Amniotic stem cell (primary cell): ENCODE measurements at regions not wholly inside any gene's neighbourhood (a gene's known extent, or its start where the extent isn't known, plus 50 kb on each side); places are given as distances from the start of the nearest gene placed in this dataset.

Experiments used
- DNase-seq: peaks from one replicate; lab custom pipeline; 2025; lab: John Stamatoyannopoulos, UW

DNA sequence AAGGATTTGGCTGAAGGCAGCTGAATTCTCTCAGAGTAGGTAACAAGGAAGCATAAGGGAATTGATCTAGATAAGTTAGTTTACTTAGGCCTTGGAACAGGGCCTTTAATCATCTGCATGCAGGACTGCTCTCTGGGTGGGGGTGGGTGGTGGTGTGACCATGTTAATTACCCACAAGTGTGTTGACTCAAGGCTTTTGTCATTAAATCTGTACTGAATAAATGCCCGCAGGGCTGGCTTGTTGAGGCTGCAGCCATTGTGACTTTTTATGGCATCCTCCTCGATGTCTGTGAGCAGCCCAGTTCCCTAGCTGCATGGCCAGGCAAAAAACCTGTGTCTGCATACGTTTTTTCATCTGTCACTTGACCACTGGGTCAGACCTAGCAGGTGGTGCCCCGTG, 63.5 kb upstream of the ASCC3 start:
- no peak for DNase-seq

DNA sequence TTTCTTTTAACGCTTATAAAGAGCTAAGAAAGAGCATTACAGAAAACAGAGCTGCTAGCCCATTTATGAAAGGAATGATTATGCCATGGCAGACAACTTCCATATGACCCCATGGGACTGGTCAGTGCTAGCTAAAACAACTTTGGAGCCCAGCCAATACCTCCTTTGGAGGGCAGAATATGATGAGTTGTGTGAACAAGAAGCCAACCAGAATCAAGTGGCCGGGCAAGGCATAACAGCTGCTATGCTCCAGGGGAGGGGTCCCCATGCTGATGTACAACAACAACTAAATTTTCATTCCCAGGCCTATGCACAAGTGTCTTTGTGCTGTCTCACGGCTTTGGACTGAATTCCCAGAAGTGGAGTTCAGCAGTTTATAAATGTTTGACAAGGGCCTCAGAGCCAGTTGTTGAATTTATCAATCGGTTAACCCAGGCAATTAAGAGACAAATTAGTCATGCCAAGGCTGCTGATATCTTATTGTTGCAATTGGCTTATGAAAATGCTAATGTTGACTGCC, 65.0 kb upstream of the ASCC3 start:
- DNase-seq, result no peak

DNA sequence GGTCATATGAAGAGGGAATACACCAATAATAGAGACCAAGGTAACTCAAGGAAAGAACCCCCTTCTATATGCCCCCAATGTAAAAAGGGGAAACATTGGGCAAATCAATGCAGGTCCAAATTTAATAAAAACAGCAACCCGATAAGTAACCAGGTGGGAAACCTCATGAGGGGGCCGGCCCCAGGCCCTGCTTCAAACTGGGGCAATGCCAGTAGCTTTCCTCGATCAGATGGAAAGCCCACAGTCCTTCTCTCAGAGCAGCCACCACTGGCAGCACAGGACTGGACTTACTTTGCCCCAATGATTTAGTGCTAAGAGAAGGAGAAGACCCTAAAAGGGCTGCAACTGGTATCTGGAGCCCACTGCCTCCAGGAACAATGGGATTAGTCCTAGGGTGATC, 65.6 kb upstream of the ASCC3 start:
- no peak for DNase-seq

DNA sequence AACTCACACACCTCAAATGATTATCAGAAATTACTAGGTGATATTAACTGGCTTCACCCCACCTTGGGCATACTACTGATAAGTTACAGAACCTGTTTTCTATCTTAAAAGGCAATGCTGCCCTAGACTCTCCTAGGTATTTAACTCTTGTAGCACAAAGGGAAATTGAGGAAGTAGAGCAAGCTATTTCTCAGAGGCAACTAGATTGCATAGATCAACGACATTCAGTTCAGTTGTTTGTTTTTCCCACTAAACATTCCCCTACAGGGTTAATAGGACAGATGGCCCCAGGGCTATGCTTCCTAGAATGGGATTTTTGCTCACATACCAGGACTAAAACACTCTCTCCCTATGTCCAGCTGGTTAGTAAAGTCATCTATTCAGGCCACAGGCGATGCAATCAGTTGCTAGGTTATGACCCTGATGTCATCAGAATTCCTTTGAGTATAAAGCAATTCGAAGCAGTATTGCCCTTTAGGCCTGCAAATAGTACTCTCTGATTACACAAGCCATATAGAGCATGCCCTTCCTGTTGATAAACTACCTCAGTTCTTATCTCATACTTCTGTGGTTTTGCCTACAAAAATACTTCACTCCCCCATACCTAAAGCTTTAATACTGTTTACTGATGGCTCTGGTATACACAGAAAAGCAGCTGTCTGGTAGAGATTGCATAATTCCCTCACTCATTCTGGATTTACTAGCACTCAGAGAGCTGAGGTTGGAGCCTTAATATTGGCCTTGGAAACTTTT, 67.4 kb upstream of the ASCC3 start:
- no peak for DNase-seq

DNA sequence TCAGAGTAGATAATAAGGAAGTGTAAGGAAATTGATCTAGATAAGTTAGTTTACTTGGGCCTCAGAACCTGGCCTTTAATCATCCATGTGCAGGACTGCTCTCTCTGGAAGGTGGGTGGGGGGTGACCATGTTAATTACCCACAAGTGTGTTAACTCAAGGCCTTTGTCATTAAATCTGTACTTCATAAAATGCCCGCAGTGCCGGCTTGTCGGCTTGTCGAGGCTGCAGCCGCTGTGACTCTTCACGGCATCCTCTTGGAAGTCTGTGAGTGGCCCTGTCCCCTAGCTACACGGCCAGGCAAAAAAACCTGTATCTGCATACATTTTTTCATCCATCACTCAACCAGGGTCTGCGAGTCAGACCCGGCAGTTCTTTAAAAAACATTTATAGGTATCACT, 70.9 kb upstream of the ASCC3 start:
- DNase-seq, result no peak

DNA sequence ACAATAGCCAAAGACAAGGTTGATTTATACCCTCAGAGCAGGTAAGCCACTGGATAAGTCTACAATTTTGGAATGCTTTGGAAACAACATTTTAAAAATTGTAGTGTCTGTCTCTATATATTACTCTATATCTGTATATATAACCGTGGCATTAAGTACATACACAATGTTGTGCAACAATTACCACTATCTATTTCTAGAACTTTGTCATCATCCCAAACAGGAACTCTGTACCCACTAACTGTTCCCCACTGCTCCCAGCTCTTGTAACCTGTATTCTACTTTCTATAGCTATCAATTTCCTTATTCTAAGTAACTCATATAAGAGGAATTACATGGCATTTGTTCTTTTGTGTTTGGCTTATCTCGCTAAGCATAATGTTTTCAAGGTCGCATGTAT, 78.2 kb upstream of the ASCC3 start:
- DNase-seq, result no peak

DNA sequence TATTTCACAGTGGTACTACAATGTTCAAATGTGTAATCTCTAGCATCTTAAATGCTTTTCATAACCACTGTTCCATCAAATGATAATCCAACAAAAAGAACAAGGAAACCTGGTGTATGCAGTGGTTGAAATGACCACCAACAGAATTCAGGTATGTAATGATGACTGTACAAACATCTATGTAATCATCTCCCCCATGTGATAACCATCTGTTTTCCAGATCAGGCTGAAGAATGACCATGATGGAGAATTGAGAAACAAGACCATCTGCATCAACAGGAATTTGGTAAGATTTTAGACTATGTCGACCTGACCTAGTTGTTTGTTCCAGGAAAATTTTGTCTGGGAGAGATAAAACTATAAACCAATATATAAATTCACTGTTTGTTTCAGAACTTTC, 81.3 kb upstream of the ASCC3 start:
- no peak for DNase-seq

DNA sequence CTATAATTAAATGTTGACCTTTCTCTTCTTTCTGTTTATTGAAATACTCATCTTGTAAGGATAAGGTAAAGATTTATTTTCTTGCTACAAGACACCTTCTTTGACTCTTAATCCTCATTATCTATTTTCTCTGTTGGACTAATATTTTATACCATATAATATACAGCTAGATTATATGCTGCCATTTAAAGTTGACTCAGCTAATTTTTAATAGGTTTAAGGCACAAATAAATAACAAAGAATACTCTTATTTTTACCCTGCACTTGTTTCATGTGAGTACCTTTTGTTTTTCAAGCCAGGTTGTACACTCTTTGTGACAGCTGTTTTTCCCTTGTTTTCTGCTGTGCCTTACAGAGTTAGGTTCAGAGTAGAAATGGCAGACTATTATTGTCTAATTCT, 83.9 kb upstream of the ASCC3 start:
- DNase-seq, result no peak

DNA sequence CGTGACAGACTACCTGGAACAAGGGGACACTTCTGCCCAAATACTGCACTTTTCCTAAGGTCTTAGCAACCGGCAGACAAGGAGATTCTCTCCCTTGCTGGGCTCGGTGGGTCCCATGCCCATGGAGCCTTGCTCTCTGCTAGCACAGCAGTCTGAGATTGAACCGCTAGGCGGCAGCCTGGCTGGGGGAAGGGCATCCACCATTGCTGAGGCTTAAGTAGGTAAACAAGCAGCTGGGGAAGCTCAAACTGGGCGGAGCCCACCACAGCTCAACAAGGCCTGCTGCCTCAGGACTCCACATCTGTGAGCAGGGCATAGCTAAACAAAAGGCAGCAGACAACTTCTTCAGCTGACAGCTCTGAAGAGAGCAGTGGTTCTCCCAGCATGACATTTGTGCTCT, 87.8 kb upstream of the ASCC3 start:
- DNase-seq, result no peak

DNA sequence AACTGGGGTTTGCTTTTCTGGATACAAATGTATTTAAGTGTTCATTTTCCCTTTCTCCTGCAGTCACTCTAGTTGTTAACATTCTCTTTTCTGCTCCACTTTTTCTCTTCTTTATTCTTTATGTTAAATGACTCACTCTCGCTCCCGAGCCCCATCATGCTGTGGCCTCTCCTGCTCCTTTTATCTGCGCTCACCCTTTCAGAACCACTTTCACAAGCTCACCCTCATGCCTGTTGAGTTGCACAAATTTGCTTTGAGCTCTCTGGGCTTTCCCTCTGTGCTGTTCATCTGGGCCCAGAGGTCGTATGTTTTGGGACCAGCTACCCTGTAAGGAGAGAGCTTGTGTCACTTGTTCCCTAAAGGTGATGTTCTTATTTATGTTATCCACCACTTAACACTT, 98.1 kb upstream of the ASCC3 start:
- DNase-seq, result no peak

DNA sequence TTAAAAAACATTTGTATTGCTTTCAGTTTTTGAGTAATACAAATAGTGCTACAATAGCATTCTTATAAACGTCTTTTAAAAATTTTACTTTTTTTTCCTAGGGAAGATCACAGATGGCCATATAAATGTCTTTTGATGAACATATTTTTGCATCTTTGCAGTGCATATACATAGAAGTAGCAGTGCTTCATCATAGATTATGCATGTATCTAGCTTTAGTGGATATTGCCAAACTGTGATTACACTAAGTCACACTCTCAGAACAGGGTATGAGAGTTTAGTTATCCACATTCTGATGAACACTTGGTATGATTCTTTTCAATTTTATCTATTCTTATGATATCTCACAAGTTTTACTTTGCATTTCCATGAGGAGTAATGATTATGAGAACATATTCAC, 99.8 kb upstream of the ASCC3 start:
- DNase-seq, result no peak

DNA sequence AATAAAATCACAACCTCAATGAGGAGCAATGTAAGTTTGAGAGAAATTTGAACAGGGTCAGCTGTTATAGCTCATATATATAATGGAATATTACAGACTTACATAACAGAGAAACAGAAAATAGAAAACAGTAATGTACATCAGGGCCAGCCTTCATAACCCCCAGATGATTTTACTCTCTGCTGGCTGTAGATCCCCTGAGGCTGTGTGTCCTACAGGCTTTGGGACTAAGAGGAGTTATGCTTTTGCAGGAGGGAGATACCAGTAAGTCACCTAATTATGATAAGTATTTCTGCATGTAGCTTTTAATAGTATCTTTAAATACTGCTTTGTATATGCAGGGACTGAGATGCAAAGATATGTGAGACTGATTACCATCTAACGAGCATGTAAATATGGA, 105.8 kb upstream of the ASCC3 start:
- no peak for DNase-seq

DNA sequence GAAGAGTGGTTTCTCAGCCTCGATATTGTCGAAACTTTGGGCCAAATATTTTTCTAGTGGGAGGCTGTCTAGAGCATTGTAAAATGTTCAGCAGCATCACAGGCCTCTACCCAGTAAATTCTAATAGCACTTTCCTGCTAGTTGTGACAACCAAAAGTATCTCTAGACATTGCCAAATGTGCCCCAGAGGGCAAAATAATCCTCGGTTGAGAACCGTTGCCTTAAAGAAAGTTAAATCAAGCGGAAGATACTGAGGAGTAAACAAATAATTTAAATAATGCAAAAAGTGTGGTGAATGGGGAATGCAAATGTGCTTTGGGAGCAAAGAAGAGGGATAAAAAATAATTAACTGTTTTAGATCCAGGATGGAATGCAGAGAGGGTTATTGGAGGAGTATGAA, 106.4 kb upstream of the ASCC3 start:
- no peak for DNase-seq

DNA sequence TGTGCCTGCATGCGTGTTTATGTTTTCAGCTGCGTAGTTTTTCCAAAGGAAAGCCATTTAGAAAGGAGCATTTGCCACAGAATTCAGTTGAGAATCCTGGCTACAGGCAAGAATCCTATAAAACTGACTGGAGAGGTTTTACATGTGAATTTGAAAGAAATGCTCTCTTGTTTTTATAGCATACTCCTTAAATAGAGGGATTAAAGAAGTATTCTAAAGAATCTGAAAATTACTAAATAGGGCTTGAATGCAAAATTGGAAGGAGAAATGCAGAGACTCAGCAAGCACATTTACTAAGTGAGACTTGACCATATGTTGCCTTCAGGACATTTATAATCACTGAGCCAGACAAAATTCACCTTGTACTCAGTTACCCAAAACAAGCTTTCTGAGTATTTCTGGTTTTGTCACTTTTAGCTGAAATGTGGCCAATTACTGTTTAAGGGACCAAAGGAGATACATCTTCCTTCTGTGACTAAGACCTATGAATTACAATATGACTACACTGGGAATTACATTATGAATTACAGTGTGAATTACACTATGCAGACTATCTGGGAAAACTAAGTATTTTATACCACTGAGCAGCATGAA, 107.4 kb upstream of the ASCC3 start:
- no peak for DNase-seq

DNA sequence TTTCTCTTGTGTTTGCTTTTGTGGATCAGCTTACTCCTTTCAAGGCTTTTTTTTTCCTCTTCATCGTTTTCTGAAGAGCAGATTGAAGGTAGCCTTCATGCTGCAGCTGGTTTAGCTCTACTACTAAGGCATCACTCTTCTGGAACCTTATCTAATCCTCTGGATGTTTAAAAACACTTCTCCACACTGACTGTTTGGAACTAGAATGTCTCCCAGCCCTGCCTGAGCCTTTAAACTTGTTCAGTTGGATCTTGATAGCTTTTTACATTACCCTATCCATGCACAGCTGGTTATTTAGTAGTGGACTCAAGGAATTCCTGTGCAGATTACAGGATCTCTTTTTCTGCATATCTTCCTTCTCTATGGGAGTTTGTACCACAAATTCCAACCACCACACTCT, 108.9 kb upstream of the ASCC3 start:
- DNase-seq, result no peak

DNA sequence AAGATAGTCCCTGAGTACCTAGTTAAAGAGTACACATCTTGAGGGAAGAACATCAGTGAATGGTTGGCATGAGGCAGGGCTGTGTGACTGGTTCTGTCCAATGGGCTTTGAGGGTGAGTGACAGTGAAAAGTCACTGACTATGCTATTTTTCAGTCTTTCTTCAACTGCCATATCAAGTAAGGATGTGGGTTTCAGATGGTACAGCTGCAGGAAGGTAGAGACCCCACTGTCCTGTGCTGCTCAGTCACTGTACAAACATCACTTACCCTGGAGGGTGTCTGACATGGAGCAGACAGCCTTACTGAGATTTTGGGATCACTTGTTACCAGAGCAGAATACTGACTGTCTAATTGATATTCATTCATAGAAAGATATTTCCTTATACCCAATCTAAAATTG, 115.3 kb upstream of the ASCC3 start:
- DNase-seq, result no peak

DNA sequence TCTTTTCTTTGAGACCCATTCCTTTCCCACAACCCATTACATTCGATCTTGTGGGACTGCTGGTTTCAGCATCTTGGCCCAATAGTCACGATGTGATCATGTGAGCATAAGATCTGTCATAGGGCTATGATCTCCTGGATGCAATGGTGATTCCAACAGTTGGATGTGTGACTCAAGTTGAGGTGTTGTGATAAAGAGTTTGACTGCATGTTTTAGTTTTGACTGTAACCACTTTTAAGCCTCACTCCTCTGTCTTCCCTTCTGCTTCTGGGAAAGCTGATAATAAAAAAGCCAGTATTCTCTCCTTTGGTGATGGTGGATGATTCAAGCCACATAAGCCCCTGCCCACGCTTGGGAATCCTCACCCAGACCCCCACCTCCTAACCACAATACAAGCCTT, 117.0 kb upstream of the ASCC3 start:
- DNase-seq, result no peak

DNA sequence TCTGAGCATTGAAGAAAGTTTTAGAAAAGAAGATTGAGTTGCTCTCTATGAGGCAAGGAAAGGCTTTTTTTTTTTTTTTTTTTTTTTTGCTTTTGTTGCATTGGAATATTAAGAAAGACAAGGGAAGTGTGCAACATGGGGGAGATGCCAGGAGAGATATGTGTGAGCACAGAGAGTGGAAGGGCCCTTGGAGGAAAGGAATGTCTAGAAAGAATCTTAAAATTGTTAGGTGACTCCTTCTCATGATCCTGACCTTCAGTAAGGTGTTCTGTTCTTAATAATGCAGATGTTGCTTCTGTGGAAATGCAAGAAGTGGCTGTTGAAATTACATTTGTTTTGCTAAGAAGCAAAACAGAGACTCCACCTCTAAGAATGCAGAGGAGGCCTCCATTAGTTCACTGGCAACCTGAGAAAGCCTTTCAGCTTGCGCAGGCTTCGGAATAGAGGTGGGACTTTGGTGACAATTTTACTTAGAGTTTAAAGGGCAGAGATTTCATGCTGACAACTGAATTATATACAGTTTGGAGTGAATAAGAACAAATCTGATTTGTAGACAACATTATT, 118.0 kb upstream of the ASCC3 start:
- no peak for DNase-seq

DNA sequence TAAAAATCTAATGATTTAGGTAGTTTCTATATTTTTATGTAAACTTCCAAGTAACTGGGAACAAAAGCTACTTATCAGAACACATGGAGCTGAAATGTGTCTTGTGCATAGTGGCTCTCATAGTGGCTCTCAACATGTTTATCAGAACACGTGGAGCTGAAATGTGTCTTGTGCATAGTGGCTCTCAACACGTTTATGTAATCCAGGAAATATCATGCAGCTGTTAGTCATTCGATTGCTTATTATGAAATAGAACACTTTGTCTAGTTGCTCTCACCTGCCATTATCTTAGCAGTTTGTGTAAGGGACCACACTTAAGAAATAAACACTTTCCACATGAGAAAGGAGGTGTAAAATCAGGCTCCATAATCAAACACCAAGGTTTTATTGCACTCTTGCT, 119.2 kb upstream of the ASCC3 start:
- no peak for DNase-seq

DNA sequence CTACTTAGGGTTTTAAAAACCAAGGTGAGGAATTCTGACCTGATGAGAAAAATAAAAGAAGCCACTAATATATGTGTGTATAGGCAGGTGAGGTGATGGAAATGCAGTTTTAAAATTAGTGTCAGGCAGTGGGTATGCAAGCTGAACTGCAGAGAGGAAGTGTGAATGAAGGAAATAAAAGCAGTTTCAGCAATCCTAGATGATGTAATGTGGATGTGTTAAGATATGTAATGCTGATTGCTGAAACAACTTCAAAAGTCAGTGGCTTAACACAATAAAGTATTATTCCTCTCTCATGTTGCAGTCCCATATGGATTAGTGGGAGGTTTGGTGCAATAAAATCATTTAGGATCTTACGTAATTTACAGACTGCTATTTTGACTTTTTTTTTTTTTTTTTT, 119.9 kb upstream of the ASCC3 start:
- no peak for DNase-seq

DNA sequence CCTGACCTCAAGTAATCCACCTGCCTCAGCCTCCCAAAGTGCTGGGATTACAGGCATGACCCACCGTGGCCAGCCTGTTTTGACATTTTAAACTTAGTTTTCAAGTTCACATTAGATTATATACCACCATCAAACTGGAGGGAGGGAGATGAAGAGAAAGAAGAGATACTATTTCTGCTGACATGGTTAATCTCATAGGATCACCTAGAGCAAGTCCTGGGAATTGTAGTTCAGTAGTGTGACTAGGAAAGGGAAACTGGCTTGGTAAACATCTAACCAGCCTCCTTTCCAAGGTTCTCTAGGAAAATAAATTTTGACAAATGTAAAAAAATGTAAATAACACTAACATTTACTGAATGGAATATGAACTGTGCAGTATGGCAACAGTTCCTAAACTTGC, 120.5 kb upstream of the ASCC3 start:
- no peak for DNase-seq

DNA sequence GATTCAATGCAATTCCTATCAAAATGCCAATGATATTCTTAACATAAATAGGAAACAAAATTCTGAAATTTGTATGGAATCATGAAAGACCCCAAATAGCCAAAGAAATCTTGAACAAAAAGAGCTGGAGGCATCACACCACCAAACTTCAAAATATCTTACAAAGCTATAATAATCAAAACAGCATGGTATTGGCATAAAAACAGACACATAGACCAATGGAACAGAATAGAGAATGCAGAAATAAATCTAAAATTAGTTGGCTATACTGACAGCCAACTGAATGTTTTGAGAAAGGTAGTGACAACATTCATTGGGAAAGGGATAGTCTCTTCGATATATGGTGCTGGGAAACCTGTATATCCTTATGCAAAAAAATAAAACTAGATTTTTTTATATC, 121.9 kb upstream of the ASCC3 start:
- DNase-seq, result no peak

DNA sequence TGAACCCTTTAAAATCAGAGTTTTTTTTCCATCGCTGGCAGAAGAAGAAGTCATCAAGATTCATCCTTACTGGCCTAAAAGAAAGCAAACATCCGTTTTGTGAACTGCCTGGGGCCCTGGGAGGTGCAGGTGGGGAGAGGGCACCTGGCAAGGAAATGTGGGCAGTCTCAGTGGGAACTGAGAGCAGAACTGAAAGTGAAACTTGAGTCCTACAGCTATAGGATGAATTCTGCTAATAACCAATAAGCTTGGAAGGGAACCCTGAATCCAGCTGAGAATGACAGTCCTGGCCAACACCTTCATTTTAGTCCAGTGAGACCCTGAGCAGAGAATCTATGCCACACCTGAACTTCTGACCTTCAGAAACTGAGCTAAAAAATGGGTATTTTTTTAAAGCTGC, 130.1 kb upstream of the ASCC3 start:
- no peak for DNase-seq
